ENCODE measurements at regions not wholly inside any gene's neighbourhood (a gene's known extent, or its start where the extent isn't known, plus 50 kb on each side); places are given as distances from the start of the nearest gene placed in this dataset.
"Not testable (repeated sequence)": the region's sequence is repeated elsewhere in the genome, so short reads cannot be mapped to it uniquely, and the experiment has no call there.

GRCh38 chr16:31676731-31677130, 149.0 kb downstream of the AHSP start:
- intact Hi-C loops (cut with micrococcal nuclease): no loop called here
- H3K27me3 Mint-ChIP-seq: peaks cover 34% of the 10 kb centered on the region
- ATAC-seq (ENCODE audit: low read depth) (no peak), DNase-seq (no peak)
- no peak overlapping the region for H3K27ac Mint-ChIP-seq
- no peaks in the 10 kb centered on the region for H3K4me1 Mint-ChIP-seq
- no peaks in the 10 kb centered on the region for H3K79me2 ChIP-seq (ENCODE audit: control insufficient read depth, insufficient read depth, low read length)
- H3K4me3 ChIP-seq (ENCODE audit: control extremely low read depth in 1 of 5, extremely low read depth in 1 of 5, insufficient read depth in 1 of 5, low read depth in 2 of 5, low read length in 4 of 5): no peak overlapping the region
- H3K4me3 Mint-ChIP-seq: no peak overlapping the region
- no peak overlapping the region for H3K4me2 ChIP-seq (replicated peaks; ENCODE audit: low read depth, low read length, poor library complexity, severe bottlenecking)
- peaks cover 0 to 2% (median 0%) of the 10 kb centered on the region in 3 donors for H3K9me3 ChIP-seq (ENCODE audit: control extremely low read depth in 1 of 3, control insufficient read depth in 2 of 3, insufficient read depth in 1 of 3, low read length in 2 of 3)
- H3K27me3 ChIP-seq (replicated peaks in 1 of 4; ENCODE audit: control extremely low read depth in 1 of 4, control insufficient read depth in 3 of 4, insufficient read depth in 4 of 4, low read length in 3 of 4): peaks cover 0 to 5% (median 2%) of the 10 kb centered on the region in 4 experiments
- no peaks in the 10 kb centered on the region for H4K20me1 ChIP-seq (ENCODE audit: control insufficient read depth, insufficient read depth, low read length, poor library complexity, severe bottlenecking)
- TF ChIP-seq EZH2 (IDR thresholded peaks at IDR 0.05; ENCODE audit: borderline replicate concordance, insufficient read depth, low read depth, low read length, poor library complexity, severe bottlenecking) (no peak), CTCF (IDR thresholded peaks at IDR 0.05) (no peak)
- no peak overlapping the region for H3K9ac ChIP-seq (ENCODE audit: low read length)
- ChIA-PET POLR2A (no interaction called here), CTCF (no interaction called here)
- H3K36me3 ChIP-seq (replicated peaks in 1 of 2; ENCODE audit: control extremely low read depth in 1 of 2, control insufficient read depth in 1 of 2, extremely low read depth in 1 of 2, insufficient read depth in 2 of 2, low read length in 1 of 2): no peaks in the 10 kb centered on the region
- H3K9me3 Mint-ChIP-seq (ENCODE audit: insufficient read depth): no peaks in the 10 kb centered on the region
- H2AFZ ChIP-seq (ENCODE audit: insufficient read depth, low read depth, low read length, poor library complexity, severe bottlenecking): no peak overlapping the region
- no peaks in the 10 kb centered on the region for H3K4me1 ChIP-seq (ENCODE audit: control insufficient read depth in 2 of 2, insufficient read depth in 2 of 2, low read length in 2 of 2)
- no peak overlapping the region for H3K27ac ChIP-seq (ENCODE audit: low read length in 2 of 2)

DNA sequence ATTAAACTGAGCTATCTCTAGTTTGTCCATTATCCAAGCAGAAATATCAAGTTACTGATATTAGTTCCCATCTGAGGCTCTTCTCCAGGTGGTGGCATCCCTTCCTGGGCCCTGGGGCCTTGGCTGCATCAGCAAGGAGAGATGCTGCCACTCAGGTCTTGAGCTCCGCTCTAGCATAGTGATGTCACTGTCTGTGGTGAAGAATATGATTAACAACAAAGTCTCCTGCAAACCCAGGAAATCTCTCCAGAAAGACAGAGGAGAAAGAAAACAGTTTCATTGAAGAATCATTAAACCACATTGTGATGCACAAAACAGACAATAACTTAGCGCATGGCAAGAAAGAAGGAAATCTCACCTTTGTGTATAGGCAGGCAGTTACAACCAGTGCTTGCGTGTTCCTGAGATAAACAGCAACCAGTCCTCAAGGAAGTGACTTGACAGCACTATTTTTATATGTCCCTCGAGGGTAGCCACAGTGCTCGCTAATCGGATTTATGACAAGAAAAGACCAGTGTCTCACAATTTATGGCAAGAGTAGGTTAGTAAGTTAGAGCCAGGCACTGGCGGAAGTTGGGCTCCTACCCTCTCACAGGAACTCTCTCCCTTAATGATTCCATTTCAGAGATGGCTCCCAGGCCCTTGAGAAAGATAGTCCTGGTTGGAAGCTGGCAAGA, 151.1 kb downstream of the AHSP start:
- intact Hi-C loops (cut with micrococcal nuclease): no loop called here
- no peak overlapping the region for H3K9ac ChIP-seq (ENCODE audit: low read length)
- ChIA-PET POLR2A (no interaction called here), CTCF (no interaction called here)
- peaks cover 0 to 2% (median 0%) of the 10 kb centered on the region in 3 donors for H3K9me3 ChIP-seq (ENCODE audit: control extremely low read depth in 1 of 3, control insufficient read depth in 2 of 3, insufficient read depth in 1 of 3, low read length in 2 of 3)
- ATAC-seq (ENCODE audit: low read depth): no peak
- 11% methylated on average over 2 of the region's 7 CpGs for WGBS (ENCODE audit: insufficient coverage)
- H3K4me3 ChIP-seq (ENCODE audit: control extremely low read depth in 1 of 5, extremely low read depth in 1 of 5, insufficient read depth in 1 of 5, low read depth in 2 of 5, low read length in 4 of 5): no peak overlapping the region
- H3K4me1 Mint-ChIP-seq: no peaks in the 10 kb centered on the region
- H3K27me3 Mint-ChIP-seq: peaks cover 30% of the 10 kb centered on the region
- H3K27ac Mint-ChIP-seq: no peak overlapping the region
- no peaks in the 10 kb centered on the region for H3K79me2 ChIP-seq (ENCODE audit: control insufficient read depth, insufficient read depth, low read length)
- TF ChIP-seq EZH2 (IDR thresholded peaks at IDR 0.05; ENCODE audit: borderline replicate concordance, insufficient read depth, low read depth, low read length, poor library complexity, severe bottlenecking): no peak
- no peak for TF ChIP-seq CTCF (IDR thresholded peaks at IDR 0.05)
- H3K4me1 ChIP-seq (ENCODE audit: control insufficient read depth in 2 of 2, insufficient read depth in 2 of 2, low read length in 2 of 2): no peaks in the 10 kb centered on the region
- no peaks in the 10 kb centered on the region for H3K9me3 Mint-ChIP-seq (ENCODE audit: insufficient read depth)
- H2AFZ ChIP-seq (ENCODE audit: insufficient read depth, low read depth, low read length, poor library complexity, severe bottlenecking): no peak overlapping the region
- no peak overlapping the region for H3K27ac ChIP-seq (ENCODE audit: low read length in 2 of 2)
- H3K36me3 ChIP-seq (replicated peaks in 1 of 2; ENCODE audit: control extremely low read depth in 1 of 2, control insufficient read depth in 1 of 2, extremely low read depth in 1 of 2, insufficient read depth in 2 of 2, low read length in 1 of 2): no peaks in the 10 kb centered on the region
- no peak overlapping the region for H3K4me3 Mint-ChIP-seq
- no peak overlapping the region for H3K4me2 ChIP-seq (replicated peaks; ENCODE audit: low read depth, low read length, poor library complexity, severe bottlenecking)
- DNase-seq: no peak
- no peaks in the 10 kb centered on the region for H4K20me1 ChIP-seq (ENCODE audit: control insufficient read depth, insufficient read depth, low read length, poor library complexity, severe bottlenecking)
- peaks cover 0 to 5% (median under 1%) of the 10 kb centered on the region in 4 experiments for H3K27me3 ChIP-seq (replicated peaks in 1 of 4; ENCODE audit: control extremely low read depth in 1 of 4, control insufficient read depth in 3 of 4, insufficient read depth in 4 of 4, low read length in 3 of 4)

DNA sequence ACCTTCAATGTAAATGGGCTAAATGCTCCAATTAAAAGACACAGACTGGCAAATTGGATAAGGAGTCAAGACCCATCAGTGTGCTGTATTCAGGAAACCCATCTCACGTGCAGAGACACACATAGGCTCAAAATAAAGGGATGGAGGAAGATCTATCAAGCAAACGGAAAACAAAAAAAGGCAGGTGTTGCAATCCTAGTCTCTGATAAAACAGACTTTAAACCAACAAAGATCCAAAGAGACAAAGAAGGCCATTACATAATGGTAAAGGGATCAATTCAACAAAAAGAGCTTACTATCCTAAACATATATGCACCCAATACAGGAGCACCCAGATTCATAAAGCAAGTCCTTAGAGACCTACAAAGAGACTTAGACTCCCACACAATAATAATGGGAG, 161.6 kb downstream of the AHSP start:
- CTCF ChIA-PET; H3K27ac Mint-ChIP-seq; H3K9ac ChIP-seq (ENCODE audit: low read length); H3K4me1 Mint-ChIP-seq; H3K27ac ChIP-seq (ENCODE audit: low read length in 2 of 2); DNase-seq; H3K4me1 ChIP-seq (ENCODE audit: control insufficient read depth in 2 of 2, insufficient read depth in 2 of 2, low read length in 2 of 2); H3K36me3 ChIP-seq (replicated peaks in 1 of 2; ENCODE audit: control extremely low read depth in 1 of 2, control insufficient read depth in 1 of 2, extremely low read depth in 1 of 2, insufficient read depth in 2 of 2, low read length in 1 of 2); intact Hi-C loops (cut with micrococcal nuclease); H3K4me3 Mint-ChIP-seq; H2AFZ ChIP-seq (ENCODE audit: insufficient read depth, low read depth, low read length, poor library complexity, severe bottlenecking); H3K27me3 Mint-ChIP-seq; H3K9me3 Mint-ChIP-seq (ENCODE audit: insufficient read depth); H3K27me3 ChIP-seq (replicated peaks in 1 of 4; ENCODE audit: control extremely low read depth in 1 of 4, control insufficient read depth in 3 of 4, insufficient read depth in 4 of 4, low read length in 3 of 4); H3K4me3 ChIP-seq (ENCODE audit: control extremely low read depth in 1 of 5, extremely low read depth in 1 of 5, insufficient read depth in 1 of 5, low read depth in 2 of 5, low read length in 4 of 5); ATAC-seq (ENCODE audit: low read depth); POLR2A ChIA-PET; H3K79me2 ChIP-seq (ENCODE audit: control insufficient read depth, insufficient read depth, low read length); H3K4me2 ChIP-seq (replicated peaks; ENCODE audit: low read depth, low read length, poor library complexity, severe bottlenecking); H4K20me1 ChIP-seq (ENCODE audit: control insufficient read depth, insufficient read depth, low read length, poor library complexity, severe bottlenecking): not testable (repeated sequence)
- WGBS (ENCODE audit: insufficient coverage): no CpG with 5 or more reads among the region's 2 CpGs
- peaks cover 0 to 12% (median under 1%) of the 10 kb centered on the region in 3 donors for H3K9me3 ChIP-seq (ENCODE audit: control extremely low read depth in 1 of 3, control insufficient read depth in 2 of 3, insufficient read depth in 1 of 3, low read length in 2 of 3)
